ENCODE measurements at regions not wholly inside any gene's neighbourhood (a gene's known extent, or its start where the extent isn't known, plus 50 kb on each side); places are given as distances from the start of the nearest gene placed in this dataset.

GRCh38 chr20:11376998-11377397 is 540.7 kb upstream of the BTBD3 start:
- TF ChIP-seq CTCF (IDR thresholded peaks at IDR 0.05): no peak
- no peaks in the 10 kb centered on the region for H3K4me1 ChIP-seq (ENCODE audit: control insufficient read depth in 1 of 2, insufficient read depth in 1 of 2, low read depth in 1 of 2, low read length in 1 of 2)
- no peak overlapping the region for H3K27ac ChIP-seq
- no peaks in the 10 kb centered on the region for H3K27me3 ChIP-seq
- no peak overlapping the region for H3K4me3 ChIP-seq (ENCODE audit: low read depth in 1 of 2, low read length in 1 of 2)
- H3K36me3 ChIP-seq: no peaks in the 10 kb centered on the region
- no peaks in the 10 kb centered on the region for H3K9me3 ChIP-seq

GRCh38 chr20:11377761-11378160 is 539.9 kb upstream of the BTBD3 start:
- no peak for TF ChIP-seq CTCF (IDR thresholded peaks at IDR 0.05)
- H3K4me1 ChIP-seq (ENCODE audit: control insufficient read depth in 1 of 2, insufficient read depth in 1 of 2, low read depth in 1 of 2, low read length in 1 of 2): no peaks in the 10 kb centered on the region
- no peak overlapping the region for H3K27ac ChIP-seq
- H3K9me3 ChIP-seq: no peaks in the 10 kb centered on the region
- no peak overlapping the region for H3K4me3 ChIP-seq (ENCODE audit: low read depth in 1 of 2, low read length in 1 of 2)
- H3K27me3 ChIP-seq: no peaks in the 10 kb centered on the region
- no peaks in the 10 kb centered on the region for H3K36me3 ChIP-seq

- TF ChIP-seq CTCF (IDR thresholded peaks at IDR 0.05): no peak
- no peaks in the 10 kb centered on the region for H3K4me1 ChIP-seq (ENCODE audit: control insufficient read depth in 1 of 2, insufficient read depth in 1 of 2, low read depth in 1 of 2, low read length in 1 of 2)
- H3K36me3 ChIP-seq: no peaks in the 10 kb centered on the region
- no peaks in the 10 kb centered on the region for H3K27me3 ChIP-seq
- H3K27ac ChIP-seq: no peak overlapping the region
- H3K9me3 ChIP-seq: no peaks in the 10 kb centered on the region
- no peak overlapping the region for H3K4me3 ChIP-seq (ENCODE audit: low read depth in 1 of 2, low read length in 1 of 2)
Measured at GRCh38 chr20:11378252-11378651, 539.4 kb upstream of the BTBD3 start.

- Histone ChIP-seq H3K4me3 (ENCODE audit: low read depth in 1 of 2, low read length in 1 of 2) (no peak overlapping the region), H3K36me3 (no peaks in the 10 kb centered on the region), H3K27me3 (no peaks in the 10 kb centered on the region), H3K27ac (no peak overlapping the region), H3K9me3 (no peaks in the 10 kb centered on the region), H3K4me1 (ENCODE audit: control insufficient read depth in 1 of 2, insufficient read depth in 1 of 2, low read depth in 1 of 2, low read length in 1 of 2) (no peaks in the 10 kb centered on the region)
- TF ChIP-seq CTCF (IDR thresholded peaks at IDR 0.05): no peak
Measured at GRCh38 chr20:11379257-11380011, 538.3 kb upstream of the BTBD3 start.

GRCh38 chr20:11380283-11380682 is 537.4 kb upstream of the BTBD3 start:
- no peaks in the 10 kb centered on the region for H3K9me3 ChIP-seq
- no peak overlapping the region for H3K4me3 ChIP-seq (ENCODE audit: low read depth in 1 of 2, low read length in 1 of 2)
- no peak for TF ChIP-seq CTCF (IDR thresholded peaks at IDR 0.05)
- no peaks in the 10 kb centered on the region for H3K27me3 ChIP-seq
- H3K36me3 ChIP-seq: no peaks in the 10 kb centered on the region
- H3K27ac ChIP-seq: no peak overlapping the region
- H3K4me1 ChIP-seq (ENCODE audit: control insufficient read depth in 1 of 2, insufficient read depth in 1 of 2, low read depth in 1 of 2, low read length in 1 of 2): no peaks in the 10 kb centered on the region
